ENCODE measurements at regions not wholly inside any gene's neighbourhood (a gene's known extent, or its start where the extent isn't known, plus 50 kb on each side); places are given as distances from the start of the nearest gene placed in this dataset.

DNA sequence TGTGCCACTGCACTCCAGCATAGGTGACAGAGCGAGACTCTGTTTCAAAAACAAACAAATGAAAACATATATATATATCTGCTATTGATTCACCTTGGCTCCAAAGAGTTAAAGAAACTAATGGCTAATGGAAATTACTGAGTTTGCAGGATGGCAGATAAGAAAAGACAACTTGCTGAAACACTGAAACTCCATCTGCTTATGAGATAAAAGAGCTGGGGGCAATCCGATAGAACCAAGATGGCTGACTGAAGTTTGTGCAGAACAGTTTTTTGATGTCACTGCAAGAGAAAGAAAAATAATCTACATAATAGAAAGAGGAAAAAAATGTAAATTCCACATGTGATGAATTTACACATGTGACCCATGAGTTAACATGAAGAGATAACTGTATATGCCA is 88.2 kb downstream of the LRATD1 start:
- no peak for DNase-seq (ENCODE audit: low read depth, low spot score)
- H3K79me2 ChIP-seq (ENCODE audit: control insufficient read depth, insufficient read depth, low read length), result no peaks in the 10 kb centered on the region
- in situ Hi-C loops (cut with MboI), result no loop called here
- no peak for FAIRE-seq
- ChIA-PET POLR2A (no interaction called here), SMC1A (ENCODE audit: uncharacterized antibody, unreplicated experiment) (no interaction called here), CTCF (interaction anchor here (0.5 kb wide), 1 partner anchor 785 kb away, joined by 3 read pairs; no protein-coding TSS in a partner anchor), RAD21 (ENCODE audit: unreplicated experiment) (no interaction called here)
- no peak overlapping the region for H2AFZ ChIP-seq (ENCODE audit: control insufficient read depth, low read depth, low read length)
- ATAC-seq, result no peak
- intact Hi-C loops (cut with micrococcal nuclease; ENCODE audit: unreplicated experiment), result no loop called here
- H3K36me3 ChIP-seq (ENCODE audit: control insufficient read depth in 2 of 2, insufficient read depth in 2 of 2, low read length in 1 of 2), result no peaks in the 10 kb centered on the region
- no peak overlapping the region for H3K27ac ChIP-seq (ENCODE audit: control insufficient read depth, insufficient read depth)
- 0% methylated on average over 2 of the region's 2 CpGs for WGBS (ENCODE audit: insufficient coverage, insufficient replicate concordance, low lambda C conversion rate, missing lambda C conversion rate)
- no peaks in the 10 kb centered on the region for H3K27me3 ChIP-seq (replicated peaks in 1 of 2; ENCODE audit: control insufficient read depth in 2 of 2, insufficient read depth in 2 of 2, low read length in 1 of 2)
- no peaks in the 10 kb centered on the region for H3K4me1 ChIP-seq (ENCODE audit: control insufficient read depth, insufficient read depth, low read length)
- BruUV-seq (replicated peaks), result no TSS peak
- no peak overlapping the region for H3K4me3 ChIP-seq
- no peak overlapping the region for H3K4me2 ChIP-seq (ENCODE audit: control insufficient read depth, insufficient read depth)
- no peaks in the 10 kb centered on the region for H4K20me1 ChIP-seq (ENCODE audit: control insufficient read depth, insufficient read depth)
- no peak overlapping the region for H3K9ac ChIP-seq (ENCODE audit: control insufficient read depth, insufficient read depth, low read length)
- no peak for TF ChIP-seq GABPA (IDR thresholded peaks at IDR 0.05; ENCODE audit: low read depth)
- TF ChIP-seq, protein P1, sequence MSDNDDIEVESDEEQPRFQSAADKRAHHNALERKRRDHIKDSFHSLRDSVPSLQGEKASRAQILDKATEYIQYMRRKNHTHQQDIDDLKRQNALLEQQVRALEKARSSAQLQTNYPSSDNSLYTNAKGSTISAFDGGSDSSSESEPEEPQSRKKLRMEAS (IDR thresholded peaks at IDR 0.05; ENCODE audit: low read depth, low read length), result no peak
- TF ChIP-seq, protein P2, sequence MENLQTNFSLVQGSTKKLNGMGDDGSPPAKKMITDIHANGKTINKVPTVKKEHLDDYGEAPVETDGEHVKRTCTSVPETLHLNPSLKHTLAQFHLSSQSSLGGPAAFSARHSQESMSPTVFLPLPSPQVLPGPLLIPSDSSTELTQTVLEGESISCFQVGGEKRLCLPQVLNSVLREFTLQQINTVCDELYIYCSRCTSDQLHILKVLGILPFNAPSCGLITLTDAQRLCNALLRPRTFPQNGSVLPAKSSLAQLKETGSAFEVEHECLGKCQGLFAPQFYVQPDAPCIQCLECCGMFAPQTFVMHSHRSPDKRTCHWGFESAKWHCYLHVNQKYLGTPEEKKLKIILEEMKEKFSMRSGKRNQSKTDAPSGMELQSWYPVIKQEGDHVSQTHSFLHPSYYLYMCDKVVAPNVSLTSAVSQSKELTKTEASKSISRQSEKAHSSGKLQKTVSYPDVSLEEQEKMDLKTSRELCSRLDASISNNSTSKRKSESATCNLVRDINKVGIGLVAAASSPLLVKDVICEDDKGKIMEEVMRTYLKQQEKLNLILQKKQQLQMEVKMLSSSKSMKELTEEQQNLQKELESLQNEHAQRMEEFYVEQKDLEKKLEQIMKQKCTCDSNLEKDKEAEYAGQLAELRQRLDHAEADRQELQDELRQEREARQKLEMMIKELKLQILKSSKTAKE (IDR thresholded peaks at IDR 0.05; ENCODE audit: low read depth, poor library complexity, severe bottlenecking), result no peak
- no peak for TF ChIP-seq ZBED1 (IDR thresholded peaks at IDR 0.05; ENCODE audit: borderline replicate concordance)
- no peak for TF ChIP-seq SIN3A (IDR thresholded peaks at IDR 0.05; ENCODE audit: low read depth, low read length)
- no peaks in the 10 kb centered on the region for H3K9me3 ChIP-seq (replicated peaks; ENCODE audit: control insufficient read depth, insufficient read depth, low read length)

All from GM12878 (cell line).